Endodermal cell (in vitro differentiated cells): ENCODE measurements at regions not wholly inside any gene's neighbourhood (a gene's known extent, or its start where the extent isn't known, plus 50 kb on each side); places are given as distances from the start of the nearest gene placed in this dataset.

ENCODE experiments used
- DNase-seq: peaks from one replicate; pipeline ENCODE4 v3.0.0-alpha.2; 2017
- H3K27ac ChIP-seq: 2 replicates; pipeline ENCODE4 v1.5.1; 2013; ENCODE audit warnings: mild to moderate bottlenecking, low read depth, low read length, moderate library complexity
- H3K27me3 ChIP-seq: 2 replicates; pipeline ENCODE4 v1.6.1; 2013; ENCODE audit warnings: mild to moderate bottlenecking, low read length, moderate library complexity; ENCODE audit not compliant: insufficient read depth, control insufficient read depth, poor library complexity, severe bottlenecking
- H3K36me3 ChIP-seq: 2 replicates; pipeline ENCODE4 v1.7.0; 2013; ENCODE audit warnings: mild to moderate bottlenecking, low read length, moderate library complexity; ENCODE audit not compliant: control insufficient read depth, insufficient read depth
- H3K4me1 ChIP-seq: one replicate; pipeline ENCODE4 v1.7.0; 2013; ENCODE audit warnings: low read length; ENCODE audit not compliant: control insufficient read depth, insufficient read depth
- H3K4me3 ChIP-seq: 2 replicates; pipeline ENCODE4 v1.5.1; 2013; ENCODE audit warnings: mild to moderate bottlenecking, low read length, moderate library complexity
- H3K9ac ChIP-seq: 2 replicates; pipeline ENCODE4 v1.6.1; 2013; ENCODE audit warnings: mild to moderate bottlenecking, low read length, moderate library complexity; ENCODE audit not compliant: poor library complexity, severe bottlenecking; ENCODE audit errors: extremely low read depth
- H3K9me3 ChIP-seq: 2 replicates; pipeline ENCODE4 v1.6.1; 2013; ENCODE audit warnings: mild to moderate bottlenecking, low read length, moderate library complexity; ENCODE audit not compliant: control insufficient read depth
- H3K27ac Mint-ChIP-seq: 2 replicates; pipeline ENCODE4 v1.8.0; 2020; ENCODE audit warnings: mixed read lengths
- H3K27me3 Mint-ChIP-seq: 2 replicates; pipeline ENCODE4 v1.8.0; 2021; ENCODE audit warnings: mild to moderate bottlenecking, mixed read lengths; ENCODE audit not compliant: insufficient read depth
- H3K36me3 Mint-ChIP-seq: 2 replicates; pipeline ENCODE4 v1.8.0; 2020; ENCODE audit warnings: low read depth, mixed read lengths
- H3K4me1 Mint-ChIP-seq: 2 replicates; pipeline ENCODE4 v1.8.0; 2020; ENCODE audit warnings: mixed read lengths
- H3K4me3 Mint-ChIP-seq: 2 replicates; pipeline ENCODE4 v1.8.0; 2020; ENCODE audit warnings: mild to moderate bottlenecking, moderate library complexity, mixed read lengths
- H3K9me3 Mint-ChIP-seq: 2 replicates; pipeline ENCODE4 v1.8.0; 2020; ENCODE audit warnings: mild to moderate bottlenecking, mixed read lengths
- WGBS, 2 experiments: methylation state at CpG; one replicate each; pipeline versions ENCODE4 v1.1.5 to v1.1.7; 2013; ENCODE audit warnings: missing lambda C conversion rate in 2 of 2, mixed read lengths in 1 of 2; ENCODE audit not compliant: insufficient coverage in 1 of 2, insufficient read length in 1 of 2; 5-methylcytosine and 5-hydroxymethylcytosine counted together
- TF ChIP-seq, protein P1 (sequence below): fragments of 200-600 bp; sonication (generic); conservative IDR thresholded peaks from 2 replicates; pipeline ENCODE4 v1.5.0; 2021; ENCODE audit warnings: antibody characterized with exemption, mild to moderate bottlenecking

DNA sequence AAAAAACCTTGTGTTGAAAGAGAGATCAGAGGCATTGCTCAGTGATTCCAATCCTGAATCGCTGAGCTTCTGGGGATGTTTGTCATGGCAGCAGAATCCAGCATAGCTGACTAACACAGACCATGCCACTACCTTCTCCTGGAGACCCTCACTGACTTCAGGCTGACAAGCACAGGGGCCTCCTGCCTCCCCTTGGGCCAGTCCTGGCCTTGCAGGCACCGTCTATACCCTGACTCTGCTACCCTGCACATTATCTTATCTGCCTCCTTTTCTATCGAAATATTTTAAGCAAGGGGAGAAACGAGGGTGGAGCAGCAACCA, 139.8 kb downstream of the KIF26A start:
- Histone ChIP-seq H3K9me3 (no peaks in the 10 kb centered on the region), H3K4me1 (no peaks in the 10 kb centered on the region), H3K9ac (no peak overlapping the region), H3K27me3 (no peaks in the 10 kb centered on the region), H3K36me3 (no peaks in the 10 kb centered on the region), H3K4me3 (no peak overlapping the region), H3K27ac (no peak overlapping the region)
- Mint-ChIP-seq H3K9me3 (peaks cover 3% of the 10 kb centered on the region), H3K27ac (no peak overlapping the region), H3K36me3 (no peaks in the 10 kb centered on the region), H3K4me1 (no peaks in the 10 kb centered on the region), H3K4me3 (no peak overlapping the region), H3K27me3 (peaks cover 1% of the 10 kb centered on the region)
- no peak for DNase-seq
- TF ChIP-seq, protein P1, sequence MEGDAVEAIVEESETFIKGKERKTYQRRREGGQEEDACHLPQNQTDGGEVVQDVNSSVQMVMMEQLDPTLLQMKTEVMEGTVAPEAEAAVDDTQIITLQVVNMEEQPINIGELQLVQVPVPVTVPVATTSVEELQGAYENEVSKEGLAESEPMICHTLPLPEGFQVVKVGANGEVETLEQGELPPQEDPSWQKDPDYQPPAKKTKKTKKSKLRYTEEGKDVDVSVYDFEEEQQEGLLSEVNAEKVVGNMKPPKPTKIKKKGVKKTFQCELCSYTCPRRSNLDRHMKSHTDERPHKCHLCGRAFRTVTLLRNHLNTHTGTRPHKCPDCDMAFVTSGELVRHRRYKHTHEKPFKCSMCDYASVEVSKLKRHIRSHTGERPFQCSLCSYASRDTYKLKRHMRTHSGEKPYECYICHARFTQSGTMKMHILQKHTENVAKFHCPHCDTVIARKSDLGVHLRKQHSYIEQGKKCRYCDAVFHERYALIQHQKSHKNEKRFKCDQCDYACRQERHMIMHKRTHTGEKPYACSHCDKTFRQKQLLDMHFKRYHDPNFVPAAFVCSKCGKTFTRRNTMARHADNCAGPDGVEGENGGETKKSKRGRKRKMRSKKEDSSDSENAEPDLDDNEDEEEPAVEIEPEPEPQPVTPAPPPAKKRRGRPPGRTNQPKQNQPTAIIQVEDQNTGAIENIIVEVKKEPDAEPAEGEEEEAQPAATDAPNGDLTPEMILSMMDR: no peak
- WGBS, 2 experiments: 73 to 95% methylated on average over 3 to 4 of the region's 4 CpGs

DNA sequence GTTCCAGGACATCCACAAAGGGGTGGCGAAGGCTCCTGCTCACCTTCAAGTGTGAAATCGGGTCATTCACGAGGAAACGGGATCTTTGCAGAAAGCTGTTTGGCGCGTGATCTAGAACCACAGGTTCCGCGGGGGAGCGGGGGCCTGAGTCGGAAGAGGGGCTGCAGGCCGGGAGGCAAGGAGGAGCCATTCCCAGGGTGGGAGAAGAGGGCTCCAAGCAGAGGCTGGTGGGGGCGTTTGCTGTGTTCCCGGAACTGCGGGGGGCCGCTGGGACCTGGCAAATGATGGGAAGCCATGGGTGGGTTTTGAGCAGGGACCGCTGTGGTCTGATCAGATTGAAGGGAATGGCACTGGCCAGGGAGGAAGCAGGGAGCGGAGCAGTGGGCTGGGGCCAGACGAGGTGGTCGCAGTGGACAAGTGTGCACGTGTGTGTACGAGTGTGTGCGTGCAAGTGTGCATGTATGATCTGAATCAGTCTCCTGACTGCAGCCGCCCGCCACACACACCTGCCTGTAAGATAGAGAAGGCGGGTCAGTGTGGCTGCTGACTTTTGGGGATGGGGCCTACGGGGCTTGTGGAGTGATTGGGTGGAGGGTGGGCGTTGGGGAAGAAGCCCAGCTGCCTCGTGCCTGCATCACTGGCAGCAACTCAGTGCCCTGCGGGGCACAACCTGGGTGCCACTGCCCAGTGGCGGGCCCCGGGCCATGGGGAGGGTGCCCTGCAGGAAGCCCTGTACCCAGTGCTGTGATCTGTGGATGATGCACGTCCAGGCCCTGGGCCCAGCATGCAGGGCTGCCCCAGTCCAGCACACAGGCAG, 141.9 kb downstream of the KIF26A start:
- TF ChIP-seq, protein P1: no peak
- Histone ChIP-seq H3K4me3 (no peak overlapping the region), H3K27me3 (no peaks in the 10 kb centered on the region), H3K4me1 (no peaks in the 10 kb centered on the region), H3K36me3 (no peaks in the 10 kb centered on the region), H3K27ac (no peak overlapping the region), H3K9ac (no peak overlapping the region), H3K9me3 (no peaks in the 10 kb centered on the region)
- H3K36me3 Mint-ChIP-seq: no peaks in the 10 kb centered on the region
- peak; percentile 33 for DNase-seq
- H3K9me3 Mint-ChIP-seq: peaks cover 3% of the 10 kb centered on the region
- H3K27me3 Mint-ChIP-seq: peaks cover 1% of the 10 kb centered on the region
- no peak overlapping the region for H3K27ac Mint-ChIP-seq
- H3K4me3 Mint-ChIP-seq: no peak overlapping the region
- H3K4me1 Mint-ChIP-seq: no peaks in the 10 kb centered on the region
- 92 to 95% methylated on average over 23 to 32 of the region's 32 CpGs for WGBS, 2 experiments

DNA sequence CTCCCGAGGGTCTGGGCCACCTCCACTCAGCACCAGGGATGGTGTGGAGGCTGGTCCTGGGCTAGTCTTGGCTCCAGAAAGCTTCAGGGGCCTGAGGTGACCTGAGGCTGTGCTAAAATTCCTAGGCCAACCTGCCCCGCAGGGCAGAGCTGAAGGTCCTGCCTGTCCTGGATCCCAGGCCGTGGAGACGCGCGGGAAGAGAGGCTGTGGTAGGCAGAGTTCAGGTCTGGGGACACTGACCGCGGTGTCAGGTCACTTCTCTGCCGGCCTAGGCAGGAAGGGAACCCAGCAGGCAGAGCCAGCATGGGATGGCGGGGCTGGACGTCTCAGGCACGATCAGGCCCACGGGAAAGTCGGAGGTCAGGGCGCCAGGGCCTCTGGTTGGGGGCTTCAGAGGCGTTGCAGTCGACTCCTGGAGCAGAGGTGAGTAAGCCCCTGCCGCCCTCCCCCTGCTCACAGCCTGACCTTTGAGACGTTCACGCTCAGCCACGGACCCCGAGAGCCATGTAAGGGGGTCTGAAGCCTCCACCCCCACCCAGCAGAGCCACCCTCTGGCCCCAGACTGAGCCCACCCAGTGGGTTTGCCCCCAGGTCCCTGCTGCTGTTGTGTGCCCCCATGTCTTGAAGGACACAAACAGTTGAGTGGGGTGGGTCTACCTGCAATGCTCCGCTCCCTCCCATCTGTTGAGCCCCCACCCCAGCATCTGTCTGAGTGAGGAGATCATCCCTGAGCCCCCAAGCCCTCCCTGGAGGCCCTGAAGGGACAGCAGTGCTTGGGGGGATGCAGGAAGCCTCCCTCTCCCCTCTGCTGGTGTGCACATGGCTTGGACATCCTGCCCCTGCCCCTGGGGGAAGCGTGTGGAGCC, 142.7 kb downstream of the KIF26A start:
- Histone ChIP-seq H3K36me3 (no peaks in the 10 kb centered on the region), H3K9ac (no peak overlapping the region), H3K27me3 (no peaks in the 10 kb centered on the region), H3K4me1 (no peaks in the 10 kb centered on the region), H3K27ac (no peak overlapping the region), H3K9me3 (no peaks in the 10 kb centered on the region), H3K4me3 (no peak overlapping the region)
- peak; percentile 49 for DNase-seq
- 77 to 90% methylated on average over 5 to 24 of the region's 24 CpGs for WGBS, 2 experiments
- Mint-ChIP-seq H3K36me3 (no peaks in the 10 kb centered on the region), H3K4me1 (peaks cover 7% of the 10 kb centered on the region), H3K9me3 (peaks cover 3% of the 10 kb centered on the region), H3K27me3 (no peaks in the 10 kb centered on the region), H3K4me3 (no peak overlapping the region), H3K27ac (no peak overlapping the region)
- TF ChIP-seq, protein P1: no peak
